ENCODE measurements at regions not wholly inside any gene's neighbourhood (a gene's known extent, or its start where the extent isn't known, plus 50 kb on each side); places are given as distances from the start of the nearest gene placed in this dataset.

GRCh38 chr12:116650585-116651087, 87.2 kb downstream of the SPRING1 start:
- H3K4me3 Mint-ChIP-seq: peak overlapping the region; percentile 43; the same call in 1 of the 2 replicates
- no peaks in the 10 kb centered on the region; the same call in 1 of the 2 replicates for H3K4me1 Mint-ChIP-seq (ENCODE audit: low read depth)
- TF ChIP-seq CTCF (IDR thresholded peaks at IDR 0.05): no peak
- no peak for DNase-seq
- peaks cover 55% of the 10 kb centered on the region for H3K27me3 Mint-ChIP-seq (ENCODE audit: insufficient read depth)
- H3K27ac Mint-ChIP-seq: no peak overlapping the region
- peaks cover 10% of the 10 kb centered on the region; the same call in 1 of the 2 replicates for H3K9me3 Mint-ChIP-seq
- H3K36me3 Mint-ChIP-seq (ENCODE audit: low read depth): peaks cover 5% of the 10 kb centered on the region; the same call in 1 of the 2 replicates

GRCh38 chr12:116650062-116650461, 87.8 kb downstream of the SPRING1 start:
- Mint-ChIP-seq H3K27me3 (ENCODE audit: insufficient read depth) (peaks cover 55% of the 10 kb centered on the region), H3K4me3 (peak overlapping the region; percentile 43), H3K4me1 (ENCODE audit: low read depth) (no peaks in the 10 kb centered on the region; the same call in 1 of the 2 replicates), H3K27ac (no peak overlapping the region), H3K36me3 (ENCODE audit: low read depth) (peaks cover 5% of the 10 kb centered on the region; the same call in 1 of the 2 replicates), H3K9me3 (peaks cover 10% of the 10 kb centered on the region; the same call in 1 of the 2 replicates)
- TF ChIP-seq CTCF (IDR thresholded peaks at IDR 0.05): no peak
- DNase-seq: no peak

GRCh38 chr12:116647813-116648212, 88.6 kb downstream of the MAP1LC3B2 start:
- no peak for TF ChIP-seq CTCF (IDR thresholded peaks at IDR 0.05)
- Mint-ChIP-seq H3K4me3 (no peak overlapping the region), H3K36me3 (ENCODE audit: low read depth) (peaks cover 5% of the 10 kb centered on the region; the same call in 1 of the 2 replicates), H3K9me3 (peaks cover 10% of the 10 kb centered on the region), H3K4me1 (ENCODE audit: low read depth) (no peaks in the 10 kb centered on the region; the same call in 1 of the 2 replicates), H3K27ac (no peak overlapping the region), H3K27me3 (ENCODE audit: insufficient read depth) (peaks cover 47% of the 10 kb centered on the region)
- no peak for DNase-seq

GRCh38 chr12:116646901-116647300, 87.7 kb downstream of the MAP1LC3B2 start:
- Mint-ChIP-seq H3K4me3 (no peak overlapping the region), H3K27me3 (ENCODE audit: insufficient read depth) (peaks cover 45% of the 10 kb centered on the region), H3K36me3 (ENCODE audit: low read depth) (peaks cover 5% of the 10 kb centered on the region; the same call in 1 of the 2 replicates), H3K27ac (no peak overlapping the region), H3K4me1 (ENCODE audit: low read depth) (no peaks in the 10 kb centered on the region; the same call in 1 of the 2 replicates), H3K9me3 (peaks cover 10% of the 10 kb centered on the region)
- DNase-seq: no peak
- no peak for TF ChIP-seq CTCF (IDR thresholded peaks at IDR 0.05)

GRCh38 chr12:116644806-116645205, 85.6 kb downstream of the MAP1LC3B2 start:
- H3K27ac Mint-ChIP-seq: no peak overlapping the region
- peaks cover 44% of the 10 kb centered on the region for H3K27me3 Mint-ChIP-seq (ENCODE audit: insufficient read depth)
- no peak for DNase-seq
- peaks cover 5% of the 10 kb centered on the region; the same call in 1 of the 2 replicates for H3K36me3 Mint-ChIP-seq (ENCODE audit: low read depth)
- H3K4me1 Mint-ChIP-seq (ENCODE audit: low read depth): no peaks in the 10 kb centered on the region; the same call in 1 of the 2 replicates
- TF ChIP-seq CTCF (IDR thresholded peaks at IDR 0.05): no peak
- H3K4me3 Mint-ChIP-seq: no peak overlapping the region
- H3K9me3 Mint-ChIP-seq: peaks cover 10% of the 10 kb centered on the region

Measured in HFFc6 (cell line).